ENCODE measurements at regions not wholly inside any gene's neighbourhood (a gene's known extent, or its start where the extent isn't known, plus 50 kb on each side); places are given as distances from the start of the nearest gene placed in this dataset.

DNA sequence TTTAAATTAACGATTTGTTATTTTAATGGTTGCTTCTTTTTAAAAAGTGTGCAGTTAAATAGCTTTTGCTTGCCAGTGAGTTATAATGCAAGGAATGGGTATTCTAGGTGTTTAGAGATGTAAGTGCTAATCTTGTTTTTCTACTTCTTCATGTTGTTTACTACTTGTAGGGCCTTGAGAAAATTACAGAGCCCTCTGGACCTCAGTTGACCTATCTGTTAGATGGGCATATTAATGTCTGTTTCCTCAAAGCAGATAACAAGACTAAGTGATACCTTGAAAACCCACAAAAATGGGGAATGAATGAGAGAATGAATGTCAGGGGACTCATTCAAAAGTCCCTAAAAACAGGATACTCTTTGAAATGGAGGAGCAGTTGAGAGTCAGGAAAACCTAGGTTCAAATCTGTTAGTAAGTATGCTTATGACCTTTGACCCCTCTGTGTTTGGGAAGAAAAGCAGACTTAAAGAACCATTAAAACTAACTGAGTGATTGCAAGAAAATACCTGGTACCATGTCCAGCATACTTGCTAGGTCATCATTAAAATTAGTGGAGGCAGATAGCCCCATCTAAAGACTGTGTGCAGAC is 419.5 kb downstream of the EDEM1 start:
- Histone ChIP-seq H3K4me1 (ENCODE audit: control insufficient read depth, extremely low read depth, insufficient read depth, low read length) (no peaks in the 10 kb centered on the region), H3K36me3 (ENCODE audit: control insufficient read depth in 2 of 2, extremely low read depth in 1 of 2, insufficient read depth in 2 of 2, low read length in 2 of 2) (no peaks in the 10 kb centered on the region), H3K27ac (ENCODE audit: insufficient read depth, low read depth, low read length) (no peak overlapping the region), H3K9me3 (replicated peaks; ENCODE audit: control insufficient read depth, insufficient read depth, low read length) (peaks cover 2% of the 10 kb centered on the region), H3K4me2 (ENCODE audit: insufficient read depth, low read length) (no peak overlapping the region), H3K79me2 (ENCODE audit: control insufficient read depth, insufficient read depth, low read length) (no peaks in the 10 kb centered on the region), H3K9ac (replicated peaks; ENCODE audit: extremely low read depth, insufficient read depth, low read length) (no peak overlapping the region), H2AFZ (ENCODE audit: low read depth, low read length) (no peak overlapping the region), H3K27me3 (ENCODE audit: control insufficient read depth in 2 of 2, insufficient read depth in 2 of 2, low read length in 2 of 2) (no peaks in the 10 kb centered on the region), H3K9me1 (replicated peaks; ENCODE audit: control insufficient read depth, extremely low read depth, insufficient read depth, low read length) (no peaks in the 10 kb centered on the region), H4K20me1 (replicated peaks; ENCODE audit: control insufficient read depth, extremely low read depth, insufficient read depth, low read length) (no peaks in the 10 kb centered on the region), H3K4me3 (replicated peaks in 1 of 3; ENCODE audit: insufficient read depth in 1 of 3, low read depth in 1 of 3, low read length in 3 of 3) (no peak overlapping the region)
- TF ChIP-seq FOS (IDR thresholded peaks at IDR 0.05; ENCODE audit: borderline replicate concordance, insufficient read depth, low read length): no peak
- no peak for TF ChIP-seq MYC (IDR thresholded peaks at IDR 0.05; ENCODE audit: low read depth, low read length)
- TF ChIP-seq, protein P1, sequence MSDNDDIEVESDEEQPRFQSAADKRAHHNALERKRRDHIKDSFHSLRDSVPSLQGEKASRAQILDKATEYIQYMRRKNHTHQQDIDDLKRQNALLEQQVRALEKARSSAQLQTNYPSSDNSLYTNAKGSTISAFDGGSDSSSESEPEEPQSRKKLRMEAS (IDR thresholded peaks at IDR 0.05; ENCODE audit: insufficient read depth, insufficient read length): no peak
- TF ChIP-seq GATA2 (IDR thresholded peaks at IDR 0.05; ENCODE audit: insufficient read depth, insufficient read length, low read depth, low read length): no peak
- TF ChIP-seq, protein P2, sequence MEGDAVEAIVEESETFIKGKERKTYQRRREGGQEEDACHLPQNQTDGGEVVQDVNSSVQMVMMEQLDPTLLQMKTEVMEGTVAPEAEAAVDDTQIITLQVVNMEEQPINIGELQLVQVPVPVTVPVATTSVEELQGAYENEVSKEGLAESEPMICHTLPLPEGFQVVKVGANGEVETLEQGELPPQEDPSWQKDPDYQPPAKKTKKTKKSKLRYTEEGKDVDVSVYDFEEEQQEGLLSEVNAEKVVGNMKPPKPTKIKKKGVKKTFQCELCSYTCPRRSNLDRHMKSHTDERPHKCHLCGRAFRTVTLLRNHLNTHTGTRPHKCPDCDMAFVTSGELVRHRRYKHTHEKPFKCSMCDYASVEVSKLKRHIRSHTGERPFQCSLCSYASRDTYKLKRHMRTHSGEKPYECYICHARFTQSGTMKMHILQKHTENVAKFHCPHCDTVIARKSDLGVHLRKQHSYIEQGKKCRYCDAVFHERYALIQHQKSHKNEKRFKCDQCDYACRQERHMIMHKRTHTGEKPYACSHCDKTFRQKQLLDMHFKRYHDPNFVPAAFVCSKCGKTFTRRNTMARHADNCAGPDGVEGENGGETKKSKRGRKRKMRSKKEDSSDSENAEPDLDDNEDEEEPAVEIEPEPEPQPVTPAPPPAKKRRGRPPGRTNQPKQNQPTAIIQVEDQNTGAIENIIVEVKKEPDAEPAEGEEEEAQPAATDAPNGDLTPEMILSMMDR (IDR thresholded peaks at IDR 0.05; ENCODE audit: extremely low read depth in 1 of 2, insufficient read depth in 1 of 2, low read depth in 1 of 2, low read length in 2 of 2): no peak
- TF ChIP-seq POLR2AphosphoS5 (IDR thresholded peaks at IDR 0.05; ENCODE audit: insufficient read depth, low read depth, low read length): no peak
- no peak for TF ChIP-seq EZH2 (IDR thresholded peaks at IDR 0.05; ENCODE audit: borderline replicate concordance, low read depth, low read length, severe bottlenecking)
- no peak for TF ChIP-seq JUN (IDR thresholded peaks at IDR 0.05; ENCODE audit: borderline replicate concordance, insufficient read depth, insufficient read length, low read depth)
- TF ChIP-seq POLR2A (IDR thresholded peaks at IDR 0.05; ENCODE audit: low read depth, low read length): no peak
- ChIA-PET CTCF (no interaction called here), POLR2A (no interaction called here)
- intact Hi-C loops (cut with micrococcal nuclease): no loop called here
- no TSS peak for BruUV-seq (replicated peaks)
- dilution Hi-C loops (cut with MboI; ENCODE audit: extremely low pct_ligation_motif_present, low sequenced_read_pairs): no loop called here
- FAIRE-seq (no peak), DNase-seq (ENCODE audit: low read depth, low spot score) (no peak)

All from endothelial cell of umbilical vein (primary cell).